ENCODE measurements at regions not wholly inside any gene's neighbourhood (a gene's known extent, or its start where the extent isn't known, plus 50 kb on each side); places are given as distances from the start of the nearest gene placed in this dataset.

DNA sequence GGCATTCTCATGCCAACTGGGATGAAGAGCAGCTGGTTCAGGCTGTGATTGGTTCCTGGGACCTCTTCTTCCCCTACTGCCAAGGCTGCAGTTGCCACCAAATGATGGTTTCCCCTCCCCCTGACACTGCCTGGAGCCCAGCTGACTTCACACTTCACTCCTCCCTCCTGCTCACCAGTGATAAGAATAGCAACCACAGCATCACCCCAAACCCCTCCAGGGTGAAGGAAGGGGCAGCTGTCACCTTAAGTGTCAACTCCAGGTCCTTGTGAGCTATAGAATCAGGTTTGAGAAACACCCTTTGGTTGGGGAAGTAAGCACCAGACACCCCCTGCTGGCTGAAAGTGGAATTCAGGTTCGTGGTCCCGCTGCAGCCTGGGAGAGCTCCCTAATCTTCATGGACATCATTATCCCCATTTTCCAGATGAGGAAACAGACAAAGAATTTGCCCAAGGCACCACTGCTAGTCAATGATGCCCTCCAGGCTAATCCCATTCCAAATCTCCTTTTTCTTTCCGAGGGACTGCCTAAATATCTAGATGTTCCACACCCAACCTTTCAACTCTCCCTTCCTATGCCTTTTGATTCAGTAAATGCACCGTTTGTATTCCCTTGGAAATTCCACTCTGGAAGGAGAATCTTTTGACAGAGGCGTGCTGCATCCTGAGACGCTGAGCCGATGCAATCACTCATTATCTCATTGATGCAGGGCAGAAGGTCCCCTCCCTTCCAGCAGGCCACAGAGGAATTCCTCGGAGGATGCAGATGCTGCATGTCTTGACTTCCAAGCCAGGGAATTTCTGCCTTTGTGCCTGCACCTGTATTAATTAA lies 50.6 kb upstream of the UQCRFS1 start:
- peaks cover 5% of the 10 kb centered on the region for H3K4me1 Mint-ChIP-seq (ENCODE audit: low read depth)
- peaks cover 29% of the 10 kb centered on the region for H3K27me3 Mint-ChIP-seq (ENCODE audit: low read depth)
- no peaks in the 10 kb centered on the region for H3K9me3 Mint-ChIP-seq
- H3K27ac Mint-ChIP-seq: no peak overlapping the region
- H3K36me3 Mint-ChIP-seq (ENCODE audit: insufficient read depth in 2 of 2): no peaks in the 10 kb centered on the region
- DNase-seq (peak; percentile 52 to 61), ATAC-seq (replicated peaks in 1 of 2) (peak; percentile 36 to 48)
- H3K4me3 Mint-ChIP-seq: no peak overlapping the region

DNA sequence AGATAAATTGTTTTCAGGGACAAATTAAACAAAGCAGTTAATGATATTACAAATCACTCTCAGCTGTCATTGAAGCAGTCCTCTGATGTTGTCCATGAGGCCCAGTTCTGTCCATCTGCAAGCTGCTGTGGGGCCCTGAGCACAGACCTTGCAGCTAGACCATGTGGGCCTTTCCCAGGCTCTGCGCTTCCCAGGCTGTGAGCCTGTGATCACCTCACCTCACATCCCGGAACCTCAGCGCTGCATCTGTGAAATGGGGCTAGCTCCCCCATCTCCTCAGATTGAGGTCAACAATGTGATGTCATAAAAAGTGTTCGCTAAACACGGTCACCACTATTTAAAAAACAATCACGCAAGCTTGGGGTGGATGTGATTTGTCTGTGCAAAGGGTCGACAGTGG lies 51.9 kb upstream of the UQCRFS1 start:
- no peak overlapping the region for H3K27ac Mint-ChIP-seq
- H3K4me3 Mint-ChIP-seq: no peak overlapping the region
- H3K27me3 Mint-ChIP-seq (ENCODE audit: low read depth): peaks cover 36% of the 10 kb centered on the region
- no peaks in the 10 kb centered on the region for H3K36me3 Mint-ChIP-seq (ENCODE audit: insufficient read depth in 2 of 2)
- H3K4me1 Mint-ChIP-seq (ENCODE audit: low read depth): no peaks in the 10 kb centered on the region
- no peak for DNase-seq
- no peaks in the 10 kb centered on the region for H3K9me3 Mint-ChIP-seq
- ATAC-seq (replicated peaks in 1 of 2): no peak

- Mint-ChIP-seq H3K27me3 (ENCODE audit: low read depth) (peaks cover 36% of the 10 kb centered on the region), H3K4me3 (no peak overlapping the region)
These were observed 52.5 kb upstream of the UQCRFS1 start for GRCh38 chr19:29265436-29265835.

DNA sequence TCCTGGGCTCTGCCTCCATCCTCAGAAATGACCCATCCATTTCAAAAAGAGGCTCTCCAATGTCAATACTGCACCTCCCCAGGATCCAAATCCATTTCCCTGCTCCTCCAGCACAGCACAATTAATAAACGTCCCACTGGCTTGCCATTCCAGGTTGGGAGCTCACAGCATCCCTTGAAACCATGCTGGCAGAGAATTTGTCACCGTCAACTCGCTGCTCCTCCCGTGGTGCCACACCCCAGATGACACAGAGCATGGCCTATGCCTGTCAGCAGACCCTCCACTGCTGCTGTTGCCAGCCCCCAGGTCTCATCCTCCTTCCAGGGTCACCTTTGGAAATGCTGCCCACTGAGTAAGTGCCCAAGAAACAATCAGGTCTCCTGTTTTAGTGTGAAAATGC lies 53.0 kb upstream of the UQCRFS1 start:
- H3K36me3 Mint-ChIP-seq (ENCODE audit: insufficient read depth in 2 of 2): no peaks in the 10 kb centered on the region
- H3K27ac Mint-ChIP-seq: no peak overlapping the region
- no peaks in the 10 kb centered on the region for H3K9me3 Mint-ChIP-seq
- H3K4me3 Mint-ChIP-seq: no peak overlapping the region
- ATAC-seq (replicated peaks in 1 of 2): no peak
- no peaks in the 10 kb centered on the region for H3K4me1 Mint-ChIP-seq (ENCODE audit: low read depth)
- no peak for DNase-seq
- peaks cover 36% of the 10 kb centered on the region for H3K27me3 Mint-ChIP-seq (ENCODE audit: low read depth)

More at GRCh38 chr19:29265436-29265835, 52.5 kb upstream of the UQCRFS1 start:
- no peaks in the 10 kb centered on the region for H3K4me1 Mint-ChIP-seq (ENCODE audit: low read depth)
- ATAC-seq (replicated peaks in 1 of 2) (no peak), DNase-seq (no peak)
- H3K36me3 Mint-ChIP-seq (ENCODE audit: insufficient read depth in 2 of 2): no peaks in the 10 kb centered on the region
- no peaks in the 10 kb centered on the region for H3K9me3 Mint-ChIP-seq
- no peak overlapping the region for H3K27ac Mint-ChIP-seq

DNA sequence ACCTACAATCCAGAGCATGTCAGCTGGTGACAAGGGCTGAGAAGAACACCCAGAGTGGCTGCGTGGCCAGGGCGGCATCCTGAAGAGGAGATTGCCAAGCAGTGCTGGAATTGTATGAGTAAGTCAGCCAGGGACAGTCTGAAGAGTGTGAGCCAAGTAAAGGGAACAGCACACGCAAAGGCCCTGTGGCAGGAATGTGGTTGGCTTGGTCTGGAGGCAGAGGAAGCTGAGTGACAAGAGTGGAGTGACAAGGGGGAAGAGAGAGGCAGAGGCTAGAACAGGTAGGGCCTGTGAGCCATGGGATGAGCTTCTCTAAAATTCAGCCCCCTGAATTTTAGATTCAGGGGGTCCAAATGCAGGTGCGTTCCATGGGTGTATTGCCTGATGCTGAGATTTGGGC lies 53.7 kb upstream of the UQCRFS1 start:
- ATAC-seq (replicated peaks in 1 of 2): no peak
- no peaks in the 10 kb centered on the region for H3K36me3 Mint-ChIP-seq (ENCODE audit: insufficient read depth in 2 of 2)
- no peaks in the 10 kb centered on the region for H3K4me1 Mint-ChIP-seq (ENCODE audit: low read depth)
- H3K9me3 Mint-ChIP-seq: no peaks in the 10 kb centered on the region
- no peak overlapping the region for H3K27ac Mint-ChIP-seq
- H3K4me3 Mint-ChIP-seq: no peak overlapping the region
- peaks cover 36% of the 10 kb centered on the region for H3K27me3 Mint-ChIP-seq (ENCODE audit: low read depth)
- no peak for DNase-seq

- no peak overlapping the region for H3K27ac Mint-ChIP-seq
- H3K9me3 Mint-ChIP-seq: no peaks in the 10 kb centered on the region
- H3K27me3 Mint-ChIP-seq (ENCODE audit: low read depth): peaks cover 36% of the 10 kb centered on the region
- no peaks in the 10 kb centered on the region for H3K36me3 Mint-ChIP-seq (ENCODE audit: insufficient read depth in 2 of 2)
- H3K4me1 Mint-ChIP-seq (ENCODE audit: low read depth): no peaks in the 10 kb centered on the region
- ATAC-seq (replicated peaks in 1 of 2) (no peak), DNase-seq (no peak)
- H3K4me3 Mint-ChIP-seq: no peak overlapping the region
These were observed 54.8 kb upstream of the UQCRFS1 start for GRCh38 chr19:29267701-29268100.

- peaks cover 35% of the 10 kb centered on the region for H3K27me3 Mint-ChIP-seq (ENCODE audit: low read depth)
- H3K36me3 Mint-ChIP-seq (ENCODE audit: insufficient read depth in 2 of 2): no peaks in the 10 kb centered on the region
- DNase-seq: no peak
- no peak overlapping the region for H3K4me3 Mint-ChIP-seq
- H3K27ac Mint-ChIP-seq: no peak overlapping the region
- no peaks in the 10 kb centered on the region for H3K4me1 Mint-ChIP-seq (ENCODE audit: low read depth)
- no peaks in the 10 kb centered on the region for H3K9me3 Mint-ChIP-seq
- no peak for ATAC-seq (replicated peaks in 1 of 2)
These were observed 55.2 kb upstream of the UQCRFS1 start for GRCh38 chr19:29268103-29268502.

GRCh38 chr19:29268721-29269393 lies 55.9 kb upstream of the UQCRFS1 start:
- peaks cover 28% of the 10 kb centered on the region for H3K27me3 Mint-ChIP-seq (ENCODE audit: low read depth)
- H3K36me3 Mint-ChIP-seq (ENCODE audit: insufficient read depth in 2 of 2): no peaks in the 10 kb centered on the region
- H3K9me3 Mint-ChIP-seq: no peaks in the 10 kb centered on the region
- no peaks in the 10 kb centered on the region for H3K4me1 Mint-ChIP-seq (ENCODE audit: low read depth)
- ATAC-seq (replicated peaks in 1 of 2) (no peak), DNase-seq (no peak)
- H3K4me3 Mint-ChIP-seq: no peak overlapping the region
- H3K27ac Mint-ChIP-seq: no peak overlapping the region

DNA sequence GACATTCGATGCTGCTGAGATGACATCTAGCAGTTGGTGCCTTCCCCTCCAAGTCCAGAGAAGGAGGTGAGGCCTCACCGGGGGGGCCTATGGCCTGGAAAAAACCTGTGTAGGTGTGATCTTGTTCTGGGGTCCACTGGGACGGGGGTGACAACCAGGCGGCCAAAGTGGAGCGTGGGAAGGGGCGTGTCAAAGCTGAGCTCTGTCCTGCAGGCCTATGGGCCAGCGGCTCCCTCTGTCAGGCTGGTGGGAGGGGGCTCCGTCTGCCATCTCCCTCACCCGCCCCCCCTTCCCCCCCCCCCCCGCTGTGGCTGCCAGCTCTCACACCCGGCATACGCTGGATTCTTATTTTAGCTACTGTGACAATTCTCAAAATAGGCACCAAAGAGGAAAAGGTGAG lies 56.7 kb upstream of the UQCRFS1 start:
- H3K27me3 Mint-ChIP-seq (ENCODE audit: low read depth): peaks cover 28% of the 10 kb centered on the region
- H3K36me3 Mint-ChIP-seq (ENCODE audit: insufficient read depth in 2 of 2): no peaks in the 10 kb centered on the region
- H3K9me3 Mint-ChIP-seq: no peaks in the 10 kb centered on the region
- DNase-seq (no peak), ATAC-seq (replicated peaks in 1 of 2) (no peak)
- H3K4me1 Mint-ChIP-seq (ENCODE audit: low read depth): no peaks in the 10 kb centered on the region
- no peak overlapping the region for H3K27ac Mint-ChIP-seq
- H3K4me3 Mint-ChIP-seq: no peak overlapping the region

DNA sequence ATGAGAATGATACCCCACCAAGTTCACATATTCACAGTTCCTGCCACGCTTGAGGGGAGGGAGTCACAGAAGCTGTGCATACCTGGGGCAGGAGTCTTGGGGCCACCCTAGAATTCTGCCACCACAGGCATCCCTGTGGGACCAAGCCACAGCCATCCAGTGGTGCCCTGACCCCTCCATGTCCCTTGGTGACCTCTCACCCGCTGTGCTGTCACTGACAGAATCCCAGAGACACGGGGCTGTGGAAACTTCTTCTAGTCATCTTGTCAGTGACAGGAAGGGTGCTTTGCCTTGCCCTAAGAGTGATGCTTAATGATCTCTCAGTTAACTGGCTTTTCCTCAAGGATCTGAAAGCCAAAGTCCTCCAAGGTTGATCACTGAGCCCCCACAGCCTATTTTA lies 58.4 kb upstream of the UQCRFS1 start:
- Mint-ChIP-seq H3K4me3 (no peak overlapping the region), H3K9me3 (no peaks in the 10 kb centered on the region), H3K36me3 (ENCODE audit: insufficient read depth in 2 of 2) (no peaks in the 10 kb centered on the region), H3K27me3 (ENCODE audit: low read depth) (peaks cover 21% of the 10 kb centered on the region), H3K4me1 (ENCODE audit: low read depth) (no peaks in the 10 kb centered on the region), H3K27ac (no peak overlapping the region)
- no peak for ATAC-seq (replicated peaks in 1 of 2)
- no peak for DNase-seq

GRCh38 chr19:29271911-29272310 lies 59.0 kb upstream of the UQCRFS1 start:
- DNase-seq (no peak), ATAC-seq (replicated peaks in 1 of 2) (no peak)
- Mint-ChIP-seq H3K4me3 (no peak overlapping the region), H3K9me3 (no peaks in the 10 kb centered on the region), H3K4me1 (ENCODE audit: low read depth) (peaks cover 4% of the 10 kb centered on the region), H3K27me3 (ENCODE audit: low read depth) (peaks cover 16% of the 10 kb centered on the region), H3K36me3 (ENCODE audit: insufficient read depth in 2 of 2) (no peaks in the 10 kb centered on the region), H3K27ac (no peak overlapping the region)

- H3K27me3 Mint-ChIP-seq (ENCODE audit: low read depth): peaks cover 9% of the 10 kb centered on the region
- no peak overlapping the region for H3K4me3 Mint-ChIP-seq
- no peaks in the 10 kb centered on the region for H3K36me3 Mint-ChIP-seq (ENCODE audit: insufficient read depth in 2 of 2)
- ATAC-seq (replicated peaks in 1 of 2) (no peak), DNase-seq (no peak)
- peaks cover 14% of the 10 kb centered on the region for H3K4me1 Mint-ChIP-seq (ENCODE audit: low read depth)
- no peaks in the 10 kb centered on the region for H3K9me3 Mint-ChIP-seq
- no peak overlapping the region for H3K27ac Mint-ChIP-seq
These were observed 60.2 kb upstream of the UQCRFS1 start for GRCh38 chr19:29273000-29273640.

- no peak overlapping the region for H3K4me3 Mint-ChIP-seq
- ATAC-seq (replicated peaks in 1 of 2) (no peak), DNase-seq (no peak)
- peaks cover 14% of the 10 kb centered on the region for H3K4me1 Mint-ChIP-seq (ENCODE audit: low read depth)
- no peaks in the 10 kb centered on the region for H3K9me3 Mint-ChIP-seq
- H3K27me3 Mint-ChIP-seq (ENCODE audit: low read depth): no peaks in the 10 kb centered on the region
- no peaks in the 10 kb centered on the region for H3K36me3 Mint-ChIP-seq (ENCODE audit: insufficient read depth in 2 of 2)
- H3K27ac Mint-ChIP-seq: no peak overlapping the region
These were observed 62.3 kb upstream of the UQCRFS1 start for GRCh38 chr19:29275266-29275665.

All from activated T-cell treated with anti-CD3 and anti-CD28 coated beads, Interleukin-2, amount 50 U/mL, for 72 hours (primary cell).